HG02623 (cell line): ENCODE measurements at regions not wholly inside any gene's neighbourhood (a gene's known extent, or its start where the extent isn't known, plus 50 kb on each side); places are given as distances from the start of the nearest gene placed in this dataset.
"Not testable (repeated sequence)": the region's sequence is repeated elsewhere in the genome, so short reads cannot be mapped to it uniquely, and the experiment has no call there.

Source experiments
- ATAC-seq: cut with Tn5 transposase; IDR thresholded peaks from one replicate; pipeline ENCODE4 v1.9.1; 2021; ENCODE audit warnings: moderate library complexity; ENCODE audit not compliant: unreplicated experiment

DNA sequence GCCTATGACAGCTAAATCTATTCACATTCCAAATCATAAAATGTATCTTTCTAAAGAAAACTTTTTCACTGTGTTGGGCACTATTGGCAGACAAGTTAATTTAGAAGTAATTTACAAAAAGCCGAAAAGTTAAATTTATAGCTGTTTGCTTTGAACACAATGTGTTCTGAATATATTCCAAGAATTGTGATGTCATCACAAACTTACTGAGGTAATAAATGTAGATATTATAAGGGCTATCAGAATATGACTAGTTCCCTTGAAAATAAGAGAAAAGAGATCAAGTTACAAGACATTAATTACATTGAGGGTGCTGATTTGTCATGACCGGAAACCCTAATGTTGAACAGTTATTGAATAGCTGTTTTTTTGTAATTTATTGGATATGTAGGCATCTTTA is 153.9 kb upstream of the SCN7A start:
- no peak for ATAC-seq

DNA sequence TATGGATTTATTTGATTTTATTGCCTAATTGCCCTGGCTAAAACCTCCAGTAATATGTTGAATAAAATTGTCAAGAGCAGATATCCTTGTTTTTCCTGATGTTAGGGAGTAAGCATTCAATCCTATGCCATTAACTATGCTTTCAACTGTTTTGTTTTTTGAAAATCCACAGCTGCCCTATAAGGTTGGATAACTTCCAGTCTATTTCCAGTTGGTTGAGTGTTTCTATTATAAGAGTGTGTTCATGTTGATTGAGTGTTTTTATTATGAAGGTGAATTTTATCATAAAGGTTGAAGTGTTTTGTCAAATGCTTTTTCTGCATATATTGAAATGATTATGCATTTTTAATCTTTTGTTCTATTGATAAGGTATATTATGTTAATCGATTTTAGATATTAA is 149.9 kb upstream of the SCN7A start:
- no peak for ATAC-seq

DNA sequence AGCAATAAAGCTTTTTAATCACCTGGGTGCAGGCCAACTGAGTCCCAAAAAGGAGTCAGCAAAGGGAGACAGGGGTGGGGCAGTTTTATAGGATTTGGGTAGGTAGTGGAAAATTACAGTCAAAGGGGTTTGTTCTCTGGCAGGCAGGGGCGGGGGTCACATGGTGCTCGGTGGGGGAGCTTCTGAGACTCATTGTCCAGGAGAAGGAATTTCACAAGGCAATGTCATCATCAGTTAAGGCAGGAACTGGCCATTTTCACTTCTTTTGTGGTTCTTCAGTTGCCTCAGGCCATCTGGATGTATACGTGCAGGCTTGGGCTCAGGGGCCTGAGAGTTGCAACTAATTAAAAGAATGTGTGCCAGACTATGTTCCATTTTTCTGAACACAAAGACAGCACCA is 147.5 kb upstream of the SCN7A start:
- not testable (repeated sequence) for ATAC-seq

DNA sequence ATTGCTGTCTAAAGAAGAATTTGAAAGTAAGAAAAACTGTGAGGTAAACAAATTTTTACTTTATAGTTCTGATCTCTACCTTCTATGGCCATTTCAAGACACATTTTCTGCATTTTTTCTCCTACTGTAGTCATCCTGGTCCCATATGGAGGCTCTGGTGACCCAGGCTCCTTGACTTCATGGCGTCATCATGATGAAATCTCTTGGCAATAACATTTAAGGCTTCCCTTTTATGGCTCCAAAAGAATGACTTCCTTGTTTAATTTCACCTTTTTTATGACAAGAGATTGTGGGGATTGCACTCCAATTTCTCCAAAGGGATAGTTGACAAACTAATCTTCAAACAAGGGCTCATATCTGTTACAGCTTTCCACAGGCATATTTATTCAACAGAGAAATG is 143.0 kb upstream of the SCN7A start:
- ATAC-seq = no peak

DNA sequence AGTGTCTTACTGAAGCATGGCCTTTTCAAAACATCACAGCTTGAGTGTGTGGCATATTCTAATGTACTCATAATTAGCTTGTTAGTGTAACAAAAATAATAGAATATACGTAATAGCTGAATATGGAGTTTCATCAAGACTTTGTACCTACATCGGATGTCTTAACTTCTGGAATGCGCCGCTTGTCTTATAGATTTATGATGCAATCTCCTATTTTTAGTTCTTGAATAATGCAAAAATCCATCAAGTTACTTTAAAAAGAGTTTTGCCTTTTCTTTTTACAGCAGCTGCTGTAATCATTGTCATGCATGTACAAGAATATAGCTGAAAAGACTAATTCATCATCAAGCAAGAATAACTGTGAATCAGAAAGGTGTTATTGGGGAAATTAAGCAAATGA is 140.7 kb upstream of the SCN7A start:
- ATAC-seq = no peak

DNA sequence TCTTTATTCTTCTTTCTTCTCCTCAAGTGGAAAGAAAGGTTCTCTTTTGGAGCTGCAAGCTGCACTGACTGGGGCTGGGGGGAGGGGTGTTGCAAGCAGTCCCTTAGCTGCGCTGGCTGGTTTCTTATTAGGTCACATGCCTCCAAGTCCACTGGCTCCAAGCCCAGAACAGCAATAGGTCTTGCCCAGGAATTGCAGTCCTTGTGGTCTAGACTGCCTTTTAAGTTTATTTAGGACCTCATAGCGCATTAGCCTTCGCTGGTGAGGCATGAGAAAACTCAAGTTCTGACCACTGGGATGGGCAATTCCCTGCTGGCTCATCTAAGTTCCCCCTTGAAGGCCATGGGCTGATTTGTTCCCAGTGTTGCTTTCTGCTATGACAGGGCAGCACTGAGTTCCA is 138.6 kb upstream of the SCN7A start:
- no peak for ATAC-seq

DNA sequence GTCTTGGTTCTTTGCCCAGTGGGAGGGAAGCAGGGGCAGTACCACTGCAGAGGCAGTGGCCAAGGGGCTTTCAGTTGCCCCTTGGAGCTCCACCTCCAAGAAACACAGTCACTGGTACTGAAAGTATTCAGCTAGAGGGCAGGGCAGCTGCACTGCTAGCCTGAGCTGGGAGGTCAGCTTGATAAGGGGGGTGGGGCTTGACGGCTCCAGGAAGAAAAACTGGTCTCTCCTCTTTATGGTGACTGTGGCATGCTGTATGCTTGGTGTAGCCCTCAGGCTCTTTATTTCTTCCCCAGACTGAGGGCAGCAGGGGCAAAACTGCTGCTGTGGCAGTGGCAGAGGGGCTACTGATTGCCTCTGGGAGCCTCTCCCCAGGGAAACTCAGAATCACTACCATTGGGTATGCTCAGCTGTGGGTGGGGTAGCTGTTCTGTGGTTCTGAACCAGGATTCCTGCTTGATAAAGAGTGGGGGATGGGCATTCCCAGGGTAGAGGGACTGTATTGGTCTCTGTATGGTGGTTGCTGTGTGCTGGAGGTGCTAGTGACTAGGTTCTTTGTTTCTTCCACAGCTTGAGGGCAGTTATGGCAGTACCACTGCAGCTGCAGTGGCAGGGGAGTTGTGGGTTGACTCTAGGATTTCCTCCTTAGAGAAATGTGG is 134.6 kb upstream of the SCN7A start:
- no peak for ATAC-seq

DNA sequence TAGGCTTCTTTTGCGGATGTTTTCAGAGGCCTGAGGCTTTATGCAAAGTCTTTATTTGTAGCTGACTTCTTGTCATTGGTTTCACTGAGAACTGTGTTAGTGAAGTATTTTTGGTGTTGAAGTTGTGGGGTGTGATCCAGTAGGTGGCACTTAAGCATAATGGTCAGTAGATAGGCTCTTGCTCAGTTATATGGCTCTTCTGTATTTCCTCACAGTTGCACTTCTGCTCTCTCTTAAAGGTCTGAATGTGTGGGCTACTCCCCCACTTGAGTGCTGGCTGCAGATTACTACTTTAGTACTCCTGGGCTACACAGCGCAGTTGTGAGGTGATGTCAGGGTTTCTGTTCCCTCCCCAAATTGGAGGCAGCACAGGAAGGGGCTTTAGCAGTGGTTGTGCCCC is 133.8 kb upstream of the SCN7A start:
- peak; percentile 41 for ATAC-seq

DNA sequence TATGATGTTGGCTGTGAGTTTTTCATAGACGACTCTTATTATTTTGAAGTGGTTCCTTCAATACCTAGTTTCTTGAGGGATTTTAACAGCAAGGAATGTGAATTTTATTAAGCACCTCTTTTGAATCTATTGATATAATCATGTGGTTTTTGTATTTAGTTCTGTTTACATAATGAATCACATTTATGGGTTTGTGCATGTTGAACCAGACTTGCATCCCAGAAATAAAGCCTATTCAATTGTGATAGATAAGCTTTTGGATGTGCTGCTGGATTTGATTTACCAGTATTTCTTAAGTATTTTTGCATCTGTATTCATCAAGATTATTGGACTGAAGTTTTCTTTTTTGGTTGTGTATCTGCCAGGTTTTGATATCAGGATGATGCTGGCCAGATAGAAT is 131.6 kb upstream of the SCN7A start:
- ATAC-seq = no peak

DNA sequence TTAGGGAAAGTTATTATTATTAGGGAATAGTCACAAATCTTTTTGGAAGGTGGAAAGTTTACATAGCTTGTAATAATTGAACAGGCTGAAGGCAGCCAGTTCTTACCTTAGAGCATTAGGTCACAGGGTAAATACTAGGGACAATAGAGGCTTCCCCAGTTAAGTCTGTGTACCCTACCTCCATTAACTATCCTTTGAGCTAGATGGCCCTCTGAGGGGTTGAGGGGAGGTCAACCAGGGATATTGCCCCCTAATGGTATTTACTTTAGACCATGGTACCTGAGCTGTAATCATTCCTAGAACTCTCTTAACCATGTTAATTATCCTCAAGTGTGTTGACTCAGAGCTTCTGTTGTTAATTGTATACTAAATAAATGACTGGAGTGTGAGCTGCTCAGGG is 120.5 kb upstream of the SCN7A start:
- no peak for ATAC-seq

DNA sequence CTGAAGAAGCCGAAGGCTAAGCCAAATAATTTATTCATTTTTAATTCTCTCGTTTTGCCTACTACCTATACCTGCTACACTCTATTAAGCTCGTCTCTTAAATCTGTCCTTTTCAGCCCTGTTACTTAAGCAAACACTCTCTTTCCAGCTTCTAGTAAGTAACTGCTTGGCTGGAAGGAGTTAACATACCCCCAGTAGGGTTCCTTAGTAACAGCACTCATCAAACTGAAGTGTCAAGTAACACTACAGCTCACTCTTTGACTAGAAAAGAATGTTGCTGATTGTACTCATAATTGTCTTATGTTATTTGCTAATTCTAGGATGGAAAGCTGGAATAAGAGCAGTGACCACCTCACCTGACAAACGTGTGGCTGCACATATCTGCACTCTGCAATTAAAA is 120.0 kb upstream of the SCN7A start:
- ATAC-seq = no peak

DNA sequence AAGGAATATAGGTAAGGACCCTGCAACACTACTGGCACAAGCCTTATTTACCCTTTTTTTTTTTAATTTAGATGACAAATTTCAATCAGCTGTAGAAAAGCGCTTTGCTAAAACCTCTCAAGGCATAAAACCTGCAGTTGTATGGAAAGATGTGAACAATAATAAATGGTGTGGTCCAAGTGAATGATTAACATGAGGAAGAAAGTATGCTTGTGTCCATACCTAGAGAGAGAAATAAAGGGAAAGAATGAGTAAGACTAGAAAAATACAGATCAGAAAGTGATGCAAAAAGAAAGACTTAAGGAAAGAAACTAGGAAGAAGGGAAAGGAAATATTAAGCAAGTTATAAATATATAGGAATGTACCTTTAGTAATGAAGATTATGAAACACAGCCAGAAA is 119.2 kb upstream of the SCN7A start:
- no peak for ATAC-seq

DNA sequence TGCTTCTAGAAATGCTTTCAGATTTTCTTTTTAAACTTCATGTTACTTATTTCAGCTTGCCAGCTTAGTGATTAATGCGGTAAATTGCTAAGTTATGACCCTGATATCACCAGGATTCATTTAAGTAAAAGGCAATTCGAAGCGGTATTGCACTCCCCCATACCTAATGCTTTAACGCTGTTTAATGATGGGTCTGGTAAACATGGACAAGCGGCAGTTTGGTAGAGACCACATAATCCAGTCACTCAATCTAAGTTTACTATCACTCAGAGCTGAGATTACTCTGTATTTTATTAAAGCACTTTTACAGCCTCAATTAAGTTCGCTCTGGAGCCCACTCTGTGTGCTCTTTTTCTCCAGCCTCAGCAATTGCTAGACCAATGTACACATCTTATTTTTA is 118.2 kb upstream of the SCN7A start:
- ATAC-seq = no peak

DNA sequence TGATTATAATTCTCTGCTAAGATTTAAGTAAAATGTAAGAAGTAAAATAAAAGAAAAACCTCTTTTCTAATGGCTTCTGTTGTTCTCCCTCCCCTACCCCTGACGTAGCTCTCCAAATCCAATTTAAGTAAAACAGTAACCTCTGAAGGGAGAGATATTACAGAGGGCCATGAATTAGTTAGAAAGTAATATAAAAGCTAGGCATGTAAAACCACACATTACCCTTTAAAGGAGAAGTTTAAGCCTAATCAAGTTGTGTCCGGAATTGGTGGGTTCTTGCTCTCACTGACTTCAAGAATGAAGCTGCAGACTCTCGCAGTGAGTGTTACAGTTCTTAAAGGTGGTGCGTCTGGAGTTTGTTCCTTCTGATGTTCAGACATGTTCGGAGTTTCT is 116.9 kb upstream of the SCN7A start:
- ATAC-seq = no peak

DNA sequence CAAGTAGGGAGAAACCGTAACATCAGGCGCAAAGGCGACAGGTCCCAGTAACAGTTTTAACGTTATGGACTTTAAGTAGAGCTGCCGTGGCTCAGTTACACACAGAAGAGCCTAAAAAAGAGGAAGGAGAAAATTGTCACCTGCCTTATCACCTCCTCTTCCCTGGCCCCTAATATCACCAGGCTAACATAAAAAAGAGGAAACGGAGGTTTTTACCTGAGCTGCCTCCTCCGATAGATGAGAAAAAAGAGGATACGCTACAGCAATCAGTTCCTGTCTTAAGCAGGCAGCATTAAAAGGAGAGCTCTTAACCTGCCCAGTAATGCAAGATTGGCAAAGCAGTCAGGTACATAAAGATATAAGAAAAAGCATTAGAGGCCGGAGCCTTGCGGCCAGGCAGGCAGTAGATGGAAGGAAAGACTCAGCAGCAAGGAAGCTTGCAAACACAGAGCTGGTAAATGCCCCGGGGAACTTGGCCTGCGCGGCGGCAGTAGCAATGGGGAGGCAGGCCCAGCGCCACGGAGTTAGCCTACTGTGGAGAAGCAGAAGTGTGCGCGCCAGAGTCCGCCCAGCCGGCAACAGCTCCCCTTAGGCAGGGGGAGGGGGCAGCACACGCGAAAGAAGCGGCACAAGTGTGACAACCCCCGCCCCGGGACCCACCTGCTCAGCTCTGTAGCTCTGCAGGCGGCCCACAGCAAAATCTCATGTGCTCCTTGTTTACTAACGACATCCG is 116.3 kb upstream of the SCN7A start:
- no peak for ATAC-seq

DNA sequence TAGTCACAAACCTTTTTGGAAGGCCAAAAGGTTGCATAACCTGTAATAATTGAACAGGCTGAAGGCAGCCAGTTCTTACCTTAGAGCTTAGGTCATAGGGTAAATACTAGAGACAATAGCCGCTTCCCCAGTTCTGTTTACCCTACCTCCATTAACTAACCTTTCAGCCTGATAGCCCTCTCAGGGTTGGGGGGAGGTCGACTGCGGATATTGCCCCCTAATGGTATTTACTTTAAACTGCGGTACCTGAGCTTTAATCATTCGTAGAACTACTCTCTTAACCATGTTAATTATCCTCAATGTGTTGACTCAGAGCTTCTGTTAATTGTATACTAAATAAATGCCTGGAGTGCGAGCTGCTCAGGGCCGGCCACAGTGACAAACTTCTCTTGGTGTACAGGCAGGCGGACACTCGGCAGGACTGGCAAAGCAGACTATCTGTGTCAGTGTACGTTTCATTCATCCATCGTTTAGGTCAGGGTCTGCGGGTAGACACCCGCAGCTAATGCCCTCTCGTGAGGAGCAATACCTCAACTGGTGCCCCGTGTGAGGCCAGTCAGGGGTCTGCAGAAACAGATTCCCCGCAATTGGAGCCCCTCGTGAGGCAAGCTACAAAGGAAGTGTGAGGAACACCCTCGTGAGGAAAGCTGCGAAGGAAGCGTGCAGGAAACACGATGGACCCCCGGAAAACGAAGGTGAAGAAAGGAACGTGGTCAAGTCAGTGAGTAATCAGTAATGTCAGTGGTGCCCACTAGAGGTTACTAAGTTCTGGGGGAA is 115.3 kb upstream of the SCN7A start:
- ATAC-seq = no peak

DNA sequence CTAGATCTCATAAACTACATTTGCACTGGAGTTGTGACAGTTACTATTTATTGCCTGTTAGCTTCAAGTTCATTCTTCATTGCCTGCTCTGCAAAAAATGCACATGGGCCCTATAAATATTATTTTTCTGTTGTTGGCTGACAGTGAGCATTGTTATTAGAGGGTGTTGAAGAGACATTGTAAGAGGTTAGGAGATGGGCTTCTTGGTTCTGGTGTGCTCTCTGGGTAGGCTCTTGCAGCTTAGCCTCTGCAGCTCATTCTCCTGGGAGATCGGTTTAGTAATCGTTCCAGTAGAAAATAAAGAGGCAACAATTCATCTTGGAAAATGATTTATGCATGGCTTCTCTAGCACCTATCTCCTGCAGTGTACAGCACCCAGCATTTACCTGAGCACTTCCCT is 113.8 kb upstream of the SCN7A start:
- ATAC-seq = no peak

DNA sequence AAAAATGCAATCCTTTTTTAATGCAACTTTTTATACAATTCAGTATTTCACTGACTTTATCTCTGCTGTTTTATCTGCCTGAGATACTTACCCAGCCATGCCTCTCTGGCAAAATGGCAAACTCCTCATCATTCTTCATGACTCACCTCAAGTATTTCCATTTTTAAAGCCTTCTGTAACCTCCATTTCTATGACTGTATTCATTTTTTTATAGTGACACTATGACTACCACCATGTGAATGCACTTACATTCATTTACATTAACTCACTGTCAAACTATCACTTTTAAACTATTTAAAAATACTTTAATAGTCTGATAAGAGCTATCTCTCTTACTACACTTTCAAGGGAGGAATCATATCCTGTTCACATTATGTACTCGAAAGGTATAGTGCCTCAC is 99.4 kb upstream of the SCN7A start:
- no peak for ATAC-seq

DNA sequence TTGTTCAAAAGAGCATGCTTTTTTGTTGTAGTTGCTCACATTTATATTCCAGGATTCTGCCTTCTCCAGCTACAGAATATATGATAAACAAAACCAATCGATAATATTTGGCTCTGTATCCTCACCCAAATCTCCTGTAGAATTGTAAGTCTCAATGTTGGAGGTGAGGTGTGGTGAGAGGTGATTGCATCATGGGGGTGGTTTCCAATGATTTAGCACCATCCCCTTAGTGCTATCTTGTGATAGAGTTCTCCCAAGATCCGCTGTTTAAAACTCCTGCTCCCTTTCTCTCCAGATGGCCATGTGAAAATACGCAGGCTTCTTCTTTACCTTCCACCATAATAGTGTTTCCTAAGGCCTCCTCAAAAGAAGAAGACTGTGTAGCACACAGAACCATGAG is 98.7 kb upstream of the SCN7A start:
- no peak for ATAC-seq

DNA sequence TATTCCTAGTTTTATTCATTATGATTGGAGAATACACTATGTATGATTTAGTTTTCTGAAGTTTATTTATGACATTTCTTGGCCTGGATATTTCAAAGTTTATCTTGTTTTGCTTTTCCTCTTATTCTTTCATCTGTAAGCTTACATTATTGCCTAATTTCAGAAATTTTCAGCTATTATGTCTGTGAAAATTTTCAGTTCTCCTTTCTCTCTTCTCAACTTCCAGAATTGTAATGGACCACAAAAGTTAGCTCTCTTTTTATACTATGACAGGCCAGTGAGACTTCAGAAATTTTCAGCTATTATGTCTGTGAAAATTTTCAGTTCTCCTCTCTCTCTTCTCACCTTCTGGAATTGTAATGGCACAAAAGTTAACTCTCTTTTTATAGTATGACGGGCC is 97.2 kb upstream of the SCN7A start:
- ATAC-seq = no peak

DNA sequence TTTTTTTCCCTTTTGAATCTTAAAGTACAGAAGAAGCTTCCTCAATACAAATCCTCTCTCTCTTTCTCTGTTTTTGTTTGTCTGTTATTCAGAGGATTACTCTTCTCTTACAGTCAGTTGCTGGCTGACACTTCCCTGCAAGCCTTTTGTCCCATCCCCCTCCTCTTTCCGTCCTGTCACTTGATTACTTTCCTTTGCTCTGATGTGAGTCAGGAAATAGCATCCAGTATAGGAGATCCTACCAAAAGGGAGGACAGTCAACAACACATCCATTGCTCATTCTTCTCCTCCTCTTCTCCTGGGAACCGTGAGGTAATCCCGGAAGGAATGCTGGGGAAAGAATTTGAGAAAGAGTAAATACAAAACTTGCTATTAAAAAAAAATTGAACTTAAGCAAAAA is 79.3 kb upstream of the SCN7A start:
- ATAC-seq = no peak

DNA sequence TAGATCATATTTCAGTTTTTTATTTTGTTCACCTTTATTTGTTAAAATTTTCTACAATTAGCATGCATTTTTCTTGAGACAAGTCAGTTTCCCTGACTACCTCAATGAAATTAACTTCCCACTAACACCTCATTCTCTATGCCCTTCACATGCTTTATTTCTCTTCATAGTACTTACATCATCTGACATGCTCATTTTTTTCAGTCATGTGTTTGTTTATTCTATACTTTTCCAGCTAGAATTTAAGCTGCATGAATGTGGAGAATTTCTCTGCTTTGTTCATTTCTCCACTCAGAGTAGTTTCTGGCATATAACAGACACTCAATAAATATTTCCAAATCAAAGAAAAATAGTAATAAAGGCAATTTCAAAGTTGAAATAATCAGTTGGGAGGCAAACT is 78.9 kb upstream of the SCN7A start:
- ATAC-seq = no peak
